Progenitor cell of endocrine pancreas (in vitro differentiated cells): ENCODE measurements at regions not wholly inside any gene's neighbourhood (a gene's known extent, or its start where the extent isn't known, plus 50 kb on each side); places are given as distances from the start of the nearest gene placed in this dataset.

Experiments used
- DNase-seq: peaks from one replicate; pipeline ENCODE4 v3.0.0; 2021; ENCODE audit warnings: low spot score; ENCODE audit not compliant: unreplicated experiment
- H3K27ac Mint-ChIP-seq: 2 replicates; pipeline ENCODE4 v1.8.0; 2021; ENCODE audit warnings: mild to moderate bottlenecking, moderate library complexity, mixed read lengths
- H3K27me3 Mint-ChIP-seq: 2 replicates; pipeline ENCODE4 v1.8.0; 2021; ENCODE audit warnings: mixed read lengths
- H3K36me3 Mint-ChIP-seq: 2 replicates; pipeline ENCODE4 v1.8.0; 2022; ENCODE audit warnings: mixed read lengths; ENCODE audit not compliant: insufficient read depth
- H3K4me1 Mint-ChIP-seq: 2 replicates; pipeline ENCODE4 v1.8.0; 2021; ENCODE audit warnings: low read depth, mixed read lengths
- H3K4me3 Mint-ChIP-seq: 2 replicates; pipeline ENCODE4 v1.8.0; 2021; ENCODE audit warnings: low read depth, mild to moderate bottlenecking, moderate library complexity, mixed read lengths
- H3K9me3 Mint-ChIP-seq: 2 replicates; pipeline ENCODE4 v1.8.0; 2021; ENCODE audit warnings: low read depth, mixed read lengths
- CTCF ChIP-seq: fragments of 200-600 bp; sonication (generic); IDR thresholded peaks from one replicate; pipeline ENCODE4 v1.5.0; 2021; ENCODE audit warnings: antibody characterized with exemption, mild to moderate bottlenecking; ENCODE audit not compliant: unreplicated experiment

- no peak overlapping the region for H3K27ac Mint-ChIP-seq
- no peaks in the 10 kb centered on the region for H3K27me3 Mint-ChIP-seq
Observed at GRCh38 chr1:230542681-230543080, 99.6 kb upstream of the COG2 start.

GRCh38 chr1:230542054-230542453, 100.2 kb upstream of the COG2 start:
- H3K27me3 Mint-ChIP-seq, result no peaks in the 10 kb centered on the region
- no peak overlapping the region for H3K4me3 Mint-ChIP-seq
- DNase-seq, result no peak
- H3K4me1 Mint-ChIP-seq, result peaks cover 7% of the 10 kb centered on the region
- no peak overlapping the region for H3K27ac Mint-ChIP-seq
- no peak for TF ChIP-seq CTCF
- H3K9me3 Mint-ChIP-seq, result no peaks in the 10 kb centered on the region
- H3K36me3 Mint-ChIP-seq, result no peaks in the 10 kb centered on the region

More at GRCh38 chr1:230542681-230543080, 99.6 kb upstream of the COG2 start:
- H3K9me3 Mint-ChIP-seq, result no peaks in the 10 kb centered on the region
- H3K4me1 Mint-ChIP-seq, result peaks cover 7% of the 10 kb centered on the region
- H3K36me3 Mint-ChIP-seq, result no peaks in the 10 kb centered on the region
- no peak for TF ChIP-seq CTCF
- H3K4me3 Mint-ChIP-seq, result no peak overlapping the region
- no peak for DNase-seq

- no peak for DNase-seq
- no peak for TF ChIP-seq CTCF
- Mint-ChIP-seq H3K9me3 (no peaks in the 10 kb centered on the region), H3K27ac (no peak overlapping the region), H3K4me3 (no peak overlapping the region), H3K36me3 (no peaks in the 10 kb centered on the region), H3K4me1 (peaks cover 8% of the 10 kb centered on the region), H3K27me3 (no peaks in the 10 kb centered on the region)
Observed at GRCh38 chr1:230541306-230541705, 101.0 kb upstream of the COG2 start.

GRCh38 chr1:230540421-230541155, 101.7 kb upstream of the COG2 start:
- no peaks in the 10 kb centered on the region for H3K27me3 Mint-ChIP-seq

GRCh38 chr1:230537456-230537855, 104.8 kb upstream of the COG2 start:
- Mint-ChIP-seq H3K27ac (no peak overlapping the region), H3K27me3 (no peaks in the 10 kb centered on the region), H3K4me3 (no peak overlapping the region)

More at GRCh38 chr1:230540421-230541155, 101.7 kb upstream of the COG2 start:
- Mint-ChIP-seq H3K36me3 (no peaks in the 10 kb centered on the region), H3K27ac (peak overlapping the region; percentile 50), H3K9me3 (no peaks in the 10 kb centered on the region), H3K4me1 (peaks cover 10% of the 10 kb centered on the region), H3K4me3 (no peak overlapping the region)
- TF ChIP-seq CTCF, result no peak
- no peak for DNase-seq

More at GRCh38 chr1:230537456-230537855, 104.8 kb upstream of the COG2 start:
- peak; percentile 41 for TF ChIP-seq CTCF
- Mint-ChIP-seq H3K36me3 (peaks cover 5% of the 10 kb centered on the region), H3K9me3 (peaks cover 7% of the 10 kb centered on the region), H3K4me1 (peaks cover 5% of the 10 kb centered on the region)
- DNase-seq, result no peak
